GM12892 (cell line): ENCODE measurements at regions not wholly inside any gene's neighbourhood (a gene's known extent, or its start where the extent isn't known, plus 50 kb on each side); places are given as distances from the start of the nearest gene placed in this dataset.

Experiments
- POLR2A ChIP-seq: IDR thresholded peaks from 2 replicates; pipeline ENCODE4 v1.6.1; 2011; ENCODE audit warnings: low read depth, low read length, control low read depth
- TAF1 ChIP-seq: IDR thresholded peaks from 2 replicates; pipeline ENCODE4 v1.6.1; 2011; ENCODE audit warnings: low read depth, mild to moderate bottlenecking, control low read depth, low read length, borderline replicate concordance

DNA sequence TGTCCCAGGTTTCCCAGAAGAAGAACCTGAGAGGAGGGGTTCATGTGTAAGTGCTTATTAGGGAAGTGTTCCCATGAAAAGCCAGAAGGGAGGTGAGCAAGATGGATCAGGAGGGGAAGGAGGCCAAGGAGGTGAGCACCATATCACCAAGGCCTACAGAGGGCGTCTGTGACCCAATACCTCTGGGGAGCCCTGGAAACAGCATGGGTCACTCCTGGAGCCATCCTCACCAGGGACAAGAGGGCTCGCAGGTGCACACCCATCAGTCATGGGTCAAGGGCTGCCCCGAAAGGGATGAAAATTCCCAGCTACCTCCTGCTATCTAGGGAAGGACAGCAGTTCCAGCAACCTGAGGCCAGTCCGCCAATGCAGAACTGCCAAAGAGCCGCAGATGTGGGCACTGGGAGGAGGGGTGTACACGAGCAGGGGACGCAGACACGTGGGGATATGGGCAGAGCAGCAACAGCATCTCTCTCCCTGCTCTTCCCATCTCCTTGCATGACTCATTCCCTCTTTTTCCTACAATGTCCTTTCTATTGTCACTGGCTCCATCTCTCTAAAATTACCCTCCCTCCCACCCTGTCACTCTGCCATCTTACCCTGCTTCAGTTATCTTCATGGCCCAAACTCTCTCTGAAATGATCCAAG is 167.6 kb upstream of the FSTL4 start:
- TF ChIP-seq POLR2A (no peak), TAF1 (no peak)
